ENCODE measurements at regions not wholly inside any gene's neighbourhood (a gene's known extent, or its start where the extent isn't known, plus 50 kb on each side); places are given as distances from the start of the nearest gene placed in this dataset.

DNA sequence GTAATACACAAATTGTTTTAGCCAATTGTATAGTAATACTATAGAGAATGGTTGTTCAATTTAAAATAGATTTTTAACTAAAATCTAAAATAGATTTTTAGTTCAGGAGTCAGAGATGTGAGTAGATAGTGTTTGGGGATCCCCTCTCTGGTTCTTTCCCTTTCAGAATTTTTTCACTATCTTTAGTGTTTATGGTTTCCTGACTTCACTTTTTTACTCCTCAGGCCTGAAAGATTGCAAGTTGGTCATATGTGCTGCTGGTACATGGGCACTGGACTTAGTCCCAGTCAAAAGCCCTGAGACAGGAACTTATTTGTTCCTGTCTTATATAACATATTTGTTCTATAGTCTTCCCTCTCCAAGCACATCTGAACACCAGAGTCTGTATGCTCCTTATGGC is 96.8 kb upstream of the ATP1B1 start:
- TF ChIP-seq, protein P1, sequence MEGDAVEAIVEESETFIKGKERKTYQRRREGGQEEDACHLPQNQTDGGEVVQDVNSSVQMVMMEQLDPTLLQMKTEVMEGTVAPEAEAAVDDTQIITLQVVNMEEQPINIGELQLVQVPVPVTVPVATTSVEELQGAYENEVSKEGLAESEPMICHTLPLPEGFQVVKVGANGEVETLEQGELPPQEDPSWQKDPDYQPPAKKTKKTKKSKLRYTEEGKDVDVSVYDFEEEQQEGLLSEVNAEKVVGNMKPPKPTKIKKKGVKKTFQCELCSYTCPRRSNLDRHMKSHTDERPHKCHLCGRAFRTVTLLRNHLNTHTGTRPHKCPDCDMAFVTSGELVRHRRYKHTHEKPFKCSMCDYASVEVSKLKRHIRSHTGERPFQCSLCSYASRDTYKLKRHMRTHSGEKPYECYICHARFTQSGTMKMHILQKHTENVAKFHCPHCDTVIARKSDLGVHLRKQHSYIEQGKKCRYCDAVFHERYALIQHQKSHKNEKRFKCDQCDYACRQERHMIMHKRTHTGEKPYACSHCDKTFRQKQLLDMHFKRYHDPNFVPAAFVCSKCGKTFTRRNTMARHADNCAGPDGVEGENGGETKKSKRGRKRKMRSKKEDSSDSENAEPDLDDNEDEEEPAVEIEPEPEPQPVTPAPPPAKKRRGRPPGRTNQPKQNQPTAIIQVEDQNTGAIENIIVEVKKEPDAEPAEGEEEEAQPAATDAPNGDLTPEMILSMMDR (IDR thresholded peaks at IDR 0.05): no peak
- no peak for TF ChIP-seq POLR2A (IDR thresholded peaks at IDR 0.05)
